ENCODE measurements at regions not wholly inside any gene's neighbourhood (a gene's known extent, or its start where the extent isn't known, plus 50 kb on each side); places are given as distances from the start of the nearest gene placed in this dataset.

DNA sequence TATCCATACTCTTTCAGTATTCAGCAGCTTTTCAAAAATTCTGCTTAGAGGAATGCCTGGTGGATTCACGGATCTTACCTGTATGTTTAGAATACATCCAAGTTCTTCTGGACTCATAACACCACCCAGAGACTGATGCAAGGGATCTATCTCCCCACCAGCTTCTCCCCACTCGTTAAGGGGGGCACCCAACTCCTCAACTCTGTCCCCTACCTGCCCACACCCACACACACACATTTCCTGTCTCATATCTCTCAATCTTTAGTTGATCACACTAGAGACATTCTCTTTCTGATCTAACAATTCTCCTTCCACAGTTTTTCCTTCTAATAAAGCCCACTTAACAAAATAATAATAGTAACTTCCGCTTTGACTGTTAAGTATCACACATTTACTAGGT, 110.1 kb downstream of the DLEU7 start:
- Histone ChIP-seq H2AK5ac (ENCODE audit: low read length) (no peak overlapping the region), H2BK5ac (ENCODE audit: low read length) (no peak overlapping the region), H3K27me3 (ENCODE audit: insufficient read depth, low read length, poor library complexity) (no peaks in the 10 kb centered on the region), H3K4me3 (ENCODE audit: low read length) (no peak overlapping the region), H4K8ac (ENCODE audit: low read depth, low read length) (no peak overlapping the region), H3K4ac (ENCODE audit: low read depth, low read length) (no peak overlapping the region), H3K36me3 (ENCODE audit: control insufficient read depth, insufficient read depth, low read length) (no peaks in the 10 kb centered on the region), H3K23ac (ENCODE audit: low read length) (no peak overlapping the region), H3K18ac (ENCODE audit: low read length) (no peak overlapping the region), H3K79me2 (ENCODE audit: control insufficient read depth, insufficient read depth, low read length) (no peaks in the 10 kb centered on the region), H3K9ac (ENCODE audit: low read length) (no peak overlapping the region), H2BK120ac (ENCODE audit: low read depth, low read length) (no peak overlapping the region), H3K4me1 (ENCODE audit: control insufficient read depth, low read depth, low read length) (no peaks in the 10 kb centered on the region), H3K79me1 (ENCODE audit: low read length) (no peaks in the 10 kb centered on the region), H3K56ac (ENCODE audit: low read length) (no peak overlapping the region), H2BK15ac (replicated peaks; ENCODE audit: low read depth) (no peak overlapping the region), H4K5ac (ENCODE audit: low read length) (no peak overlapping the region), H3K4me2 (ENCODE audit: low read length) (no peak overlapping the region), H3K27ac (ENCODE audit: low read depth, low read length) (no peak overlapping the region)
- no peak for DNase-seq
- WGBS (ENCODE audit: extremely low coverage, insufficient coverage, low lambda C conversion rate) = no CpG with 5 or more reads among the region's 3 CpGs

DNA sequence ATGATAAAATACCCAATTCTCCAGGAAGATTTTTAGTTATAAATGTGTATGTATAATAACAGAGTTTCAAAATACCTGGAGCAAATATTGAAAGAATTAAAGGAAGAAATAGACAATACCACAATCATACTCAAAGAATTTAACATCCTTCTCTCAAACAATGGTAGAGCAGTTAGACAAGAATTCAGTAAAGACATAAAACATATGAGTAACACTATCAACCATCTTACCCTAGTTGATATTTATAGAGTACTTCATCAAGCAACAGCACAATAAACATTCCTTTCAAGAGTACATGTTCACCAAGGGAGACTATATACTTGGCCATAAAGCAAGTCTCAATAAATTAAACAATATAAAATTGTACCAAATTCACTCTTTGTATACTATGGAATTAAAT, 108.4 kb downstream of the DLEU7 start:
- no peak overlapping the region for H3K9ac ChIP-seq (ENCODE audit: low read length)
- no peaks in the 10 kb centered on the region for H3K79me1 ChIP-seq (ENCODE audit: low read length)
- no peak overlapping the region for H2BK5ac ChIP-seq (ENCODE audit: low read length)
- H3K36me3 ChIP-seq (ENCODE audit: control insufficient read depth, insufficient read depth, low read length) = no peaks in the 10 kb centered on the region
- no peak overlapping the region for H4K5ac ChIP-seq (ENCODE audit: low read length)
- no peak overlapping the region for H3K56ac ChIP-seq (ENCODE audit: low read length)
- no peak overlapping the region for H3K27ac ChIP-seq (ENCODE audit: low read depth, low read length)
- no peak overlapping the region for H4K8ac ChIP-seq (ENCODE audit: low read depth, low read length)
- no peaks in the 10 kb centered on the region for H3K27me3 ChIP-seq (ENCODE audit: insufficient read depth, low read length, poor library complexity)
- H2AK5ac ChIP-seq (ENCODE audit: low read length) = no peak overlapping the region
- no peaks in the 10 kb centered on the region for H3K4me1 ChIP-seq (ENCODE audit: control insufficient read depth, low read depth, low read length)
- no peak overlapping the region for H2BK15ac ChIP-seq (replicated peaks; ENCODE audit: low read depth)
- H3K4me2 ChIP-seq (ENCODE audit: low read length) = no peak overlapping the region
- no peak for DNase-seq
- H3K4ac ChIP-seq (ENCODE audit: low read depth, low read length) = no peak overlapping the region
- no peak overlapping the region for H3K4me3 ChIP-seq (ENCODE audit: low read length)
- no peak overlapping the region for H2BK120ac ChIP-seq (ENCODE audit: low read depth, low read length)
- H3K23ac ChIP-seq (ENCODE audit: low read length) = no peak overlapping the region
- no peaks in the 10 kb centered on the region for H3K79me2 ChIP-seq (ENCODE audit: control insufficient read depth, insufficient read depth, low read length)
- no peak overlapping the region for H3K18ac ChIP-seq (ENCODE audit: low read length)

DNA sequence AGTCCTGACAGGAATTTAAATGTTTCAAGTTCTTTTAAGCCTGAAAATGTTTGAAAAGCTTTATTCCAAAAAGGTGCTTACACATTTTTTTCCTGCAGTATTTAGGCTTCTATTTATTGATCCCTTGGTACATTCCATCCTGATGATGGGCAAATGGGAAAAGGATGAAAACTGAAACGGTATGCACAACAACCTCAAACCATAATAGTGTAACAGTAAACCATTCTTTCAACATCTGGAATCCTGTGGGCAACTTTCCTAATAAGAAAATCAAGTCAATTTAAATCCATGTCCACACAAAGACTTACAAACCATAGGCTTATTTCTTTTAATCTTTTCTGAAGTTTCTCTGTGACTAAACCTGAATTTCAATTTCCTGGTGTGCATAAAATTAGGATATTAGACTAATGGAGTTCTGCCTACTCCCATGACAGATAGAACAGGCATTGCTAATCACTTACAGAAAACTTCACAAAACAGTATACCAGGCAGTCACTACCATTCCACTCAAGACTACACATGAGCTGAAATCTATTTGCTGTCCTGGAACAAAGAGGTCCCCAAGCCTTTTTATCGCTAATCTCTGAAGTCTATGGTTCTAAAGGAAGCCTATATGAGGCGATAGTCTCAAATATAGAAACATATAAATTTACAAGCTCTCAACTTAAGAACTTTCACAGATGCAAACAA, 103.3 kb downstream of the DLEU7 start:
- Histone ChIP-seq H3K4ac (ENCODE audit: low read depth, low read length) (no peak overlapping the region), H3K4me2 (ENCODE audit: low read length) (no peak overlapping the region), H3K79me1 (ENCODE audit: low read length) (no peaks in the 10 kb centered on the region), H3K79me2 (ENCODE audit: control insufficient read depth, insufficient read depth, low read length) (no peaks in the 10 kb centered on the region), H4K8ac (ENCODE audit: low read depth, low read length) (no peak overlapping the region), H2BK15ac (replicated peaks; ENCODE audit: low read depth) (no peak overlapping the region), H3K9ac (ENCODE audit: low read length) (no peak overlapping the region), H2BK120ac (ENCODE audit: low read depth, low read length) (no peak overlapping the region), H3K18ac (ENCODE audit: low read length) (no peak overlapping the region), H3K56ac (ENCODE audit: low read length) (no peak overlapping the region), H2AK5ac (ENCODE audit: low read length) (no peak overlapping the region), H3K4me3 (ENCODE audit: low read length) (no peak overlapping the region), H3K27ac (ENCODE audit: low read depth, low read length) (no peak overlapping the region), H2BK5ac (ENCODE audit: low read length) (no peak overlapping the region), H3K23ac (ENCODE audit: low read length) (no peak overlapping the region), H4K5ac (ENCODE audit: low read length) (no peak overlapping the region), H3K27me3 (ENCODE audit: insufficient read depth, low read length, poor library complexity) (no peaks in the 10 kb centered on the region), H3K36me3 (ENCODE audit: control insufficient read depth, insufficient read depth, low read length) (no peaks in the 10 kb centered on the region), H3K4me1 (ENCODE audit: control insufficient read depth, low read depth, low read length) (no peaks in the 10 kb centered on the region)
- no CpG with 5 or more reads among the region's 3 CpGs for WGBS (ENCODE audit: extremely low coverage, insufficient coverage, low lambda C conversion rate)
- no peak for DNase-seq

DNA sequence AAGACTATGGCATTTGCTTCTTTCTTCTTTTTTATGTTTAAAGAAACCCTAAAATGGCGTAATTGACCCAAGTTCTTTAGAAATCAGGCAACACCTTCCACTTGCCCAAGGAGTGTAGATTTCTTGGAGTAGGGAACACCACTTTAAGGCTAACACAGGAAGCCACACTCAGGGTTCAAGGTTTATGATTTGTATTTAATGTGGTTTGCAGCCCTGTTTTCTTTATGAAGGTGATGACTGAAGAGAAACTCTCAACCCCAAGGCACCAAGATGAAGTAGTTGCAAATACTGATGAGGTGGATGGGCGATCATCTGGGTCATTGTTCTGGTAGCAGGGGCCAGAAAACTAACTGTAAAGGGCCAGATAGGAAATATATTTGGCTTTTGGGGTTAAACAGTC, 101.1 kb downstream of the DLEU7 start:
- Histone ChIP-seq H2BK5ac (ENCODE audit: low read length) (no peak overlapping the region), H4K8ac (ENCODE audit: low read depth, low read length) (no peak overlapping the region), H3K79me1 (ENCODE audit: low read length) (no peaks in the 10 kb centered on the region), H4K5ac (ENCODE audit: low read length) (no peak overlapping the region), H3K9ac (ENCODE audit: low read length) (no peak overlapping the region), H3K18ac (ENCODE audit: low read length) (no peak overlapping the region), H2BK120ac (ENCODE audit: low read depth, low read length) (no peak overlapping the region), H3K56ac (ENCODE audit: low read length) (no peak overlapping the region), H2AK5ac (ENCODE audit: low read length) (no peak overlapping the region), H3K4ac (ENCODE audit: low read depth, low read length) (no peak overlapping the region), H3K23ac (ENCODE audit: low read length) (no peak overlapping the region), H3K4me1 (ENCODE audit: control insufficient read depth, low read depth, low read length) (no peaks in the 10 kb centered on the region), H3K27ac (ENCODE audit: low read depth, low read length) (no peak overlapping the region), H3K27me3 (ENCODE audit: insufficient read depth, low read length, poor library complexity) (no peaks in the 10 kb centered on the region), H3K4me2 (ENCODE audit: low read length) (no peak overlapping the region), H2BK15ac (replicated peaks; ENCODE audit: low read depth) (no peak overlapping the region), H3K36me3 (ENCODE audit: control insufficient read depth, insufficient read depth, low read length) (no peaks in the 10 kb centered on the region), H3K4me3 (ENCODE audit: low read length) (no peak overlapping the region), H3K79me2 (ENCODE audit: control insufficient read depth, insufficient read depth, low read length) (no peaks in the 10 kb centered on the region)
- no CpG with 5 or more reads among the region's 2 CpGs for WGBS (ENCODE audit: extremely low coverage, insufficient coverage, low lambda C conversion rate)
- no peak for DNase-seq

DNA sequence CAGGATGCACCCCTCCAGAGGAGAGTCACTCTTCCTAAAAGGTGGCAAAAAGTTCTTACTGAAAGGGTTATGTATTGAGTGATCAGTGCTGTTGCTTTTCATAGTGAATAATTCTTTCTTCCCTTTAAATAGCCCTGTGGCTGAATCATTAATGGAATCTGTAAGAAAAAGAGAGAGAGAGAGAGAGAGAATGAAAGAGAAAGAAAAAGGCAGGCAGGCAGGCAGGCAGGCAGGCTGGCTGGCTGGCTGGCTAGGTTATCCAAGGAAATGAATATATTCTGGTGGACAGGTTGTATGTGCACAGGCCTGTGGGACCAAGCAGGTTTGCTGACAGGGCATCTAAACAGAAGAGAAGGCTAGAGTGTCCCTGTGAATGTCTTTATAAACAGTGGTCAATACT, 100.5 kb downstream of the DLEU7 start:
- Histone ChIP-seq H4K8ac (ENCODE audit: low read depth, low read length) (no peak overlapping the region), H3K4me1 (ENCODE audit: control insufficient read depth, low read depth, low read length) (no peaks in the 10 kb centered on the region), H4K5ac (ENCODE audit: low read length) (no peak overlapping the region), H3K56ac (ENCODE audit: low read length) (no peak overlapping the region), H3K27me3 (ENCODE audit: insufficient read depth, low read length, poor library complexity) (no peaks in the 10 kb centered on the region), H3K4ac (ENCODE audit: low read depth, low read length) (no peak overlapping the region), H3K36me3 (ENCODE audit: control insufficient read depth, insufficient read depth, low read length) (no peaks in the 10 kb centered on the region), H2AK5ac (ENCODE audit: low read length) (no peak overlapping the region), H3K9ac (ENCODE audit: low read length) (no peak overlapping the region), H3K27ac (ENCODE audit: low read depth, low read length) (no peak overlapping the region), H2BK15ac (replicated peaks; ENCODE audit: low read depth) (no peak overlapping the region), H3K79me1 (ENCODE audit: low read length) (no peaks in the 10 kb centered on the region), H3K23ac (ENCODE audit: low read length) (no peak overlapping the region), H2BK120ac (ENCODE audit: low read depth, low read length) (no peak overlapping the region), H3K18ac (ENCODE audit: low read length) (no peak overlapping the region), H3K4me2 (ENCODE audit: low read length) (no peak overlapping the region), H3K79me2 (ENCODE audit: control insufficient read depth, insufficient read depth, low read length) (no peaks in the 10 kb centered on the region), H3K4me3 (ENCODE audit: low read length) (no peak overlapping the region), H2BK5ac (ENCODE audit: low read length) (no peak overlapping the region)
- DNase-seq = no peak

DNA sequence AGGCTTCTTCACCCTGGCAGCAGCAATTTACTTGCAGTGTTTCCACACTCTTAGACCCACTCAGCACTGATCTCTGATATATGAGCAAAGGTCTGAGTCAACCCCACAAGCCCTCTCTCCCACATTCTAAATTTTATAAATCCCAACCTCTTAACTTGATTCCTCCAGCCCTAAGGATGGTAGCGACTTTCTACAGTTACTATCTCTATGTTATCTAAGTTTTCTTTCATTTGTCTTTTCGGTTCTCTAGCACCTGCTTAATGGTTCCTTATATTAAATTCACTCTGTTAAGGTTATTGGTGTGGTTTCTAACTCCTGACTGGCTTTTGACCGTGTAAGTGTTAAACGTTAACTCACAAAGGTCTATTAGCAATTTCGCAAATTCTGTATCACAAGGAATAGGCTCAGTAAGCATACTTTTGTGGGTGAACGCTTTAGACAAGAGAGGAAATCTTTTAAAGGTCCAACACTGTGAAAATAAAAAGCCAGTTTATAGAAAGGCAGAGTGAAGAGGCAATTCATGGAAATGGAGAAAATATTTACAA, 99.3 kb downstream of the DLEU7 start:
- Histone ChIP-seq H3K36me3 (ENCODE audit: control insufficient read depth, insufficient read depth, low read length) (no peaks in the 10 kb centered on the region), H3K18ac (ENCODE audit: low read length) (no peak overlapping the region)

More for the DNA sequence above, 99.3 kb downstream of the DLEU7 start:
- Histone ChIP-seq H3K4me1 (ENCODE audit: control insufficient read depth, low read depth, low read length) (no peaks in the 10 kb centered on the region), H3K4me3 (ENCODE audit: low read length) (no peak overlapping the region), H3K79me2 (ENCODE audit: control insufficient read depth, insufficient read depth, low read length) (no peaks in the 10 kb centered on the region), H3K27ac (ENCODE audit: low read depth, low read length) (no peak overlapping the region), H4K5ac (ENCODE audit: low read length) (no peak overlapping the region), H2AK5ac (ENCODE audit: low read length) (no peak overlapping the region), H3K23ac (ENCODE audit: low read length) (no peak overlapping the region), H3K4ac (ENCODE audit: low read depth, low read length) (no peak overlapping the region), H2BK120ac (ENCODE audit: low read depth, low read length) (no peak overlapping the region), H3K56ac (ENCODE audit: low read length) (no peak overlapping the region), H3K79me1 (ENCODE audit: low read length) (no peaks in the 10 kb centered on the region), H2BK15ac (replicated peaks; ENCODE audit: low read depth) (no peak overlapping the region), H3K4me2 (ENCODE audit: low read length) (no peak overlapping the region), H3K9ac (ENCODE audit: low read length) (no peak overlapping the region), H3K27me3 (ENCODE audit: insufficient read depth, low read length, poor library complexity) (no peaks in the 10 kb centered on the region), H4K8ac (ENCODE audit: low read depth, low read length) (no peak overlapping the region), H2BK5ac (ENCODE audit: low read length) (no peak overlapping the region)
- no peak for DNase-seq
- WGBS (ENCODE audit: extremely low coverage, insufficient coverage, low lambda C conversion rate) = no CpG with 5 or more reads among the region's 6 CpGs
